ENCODE measurements at regions not wholly inside any gene's neighbourhood (a gene's known extent, or its start where the extent isn't known, plus 50 kb on each side); places are given as distances from the start of the nearest gene placed in this dataset.

DNA sequence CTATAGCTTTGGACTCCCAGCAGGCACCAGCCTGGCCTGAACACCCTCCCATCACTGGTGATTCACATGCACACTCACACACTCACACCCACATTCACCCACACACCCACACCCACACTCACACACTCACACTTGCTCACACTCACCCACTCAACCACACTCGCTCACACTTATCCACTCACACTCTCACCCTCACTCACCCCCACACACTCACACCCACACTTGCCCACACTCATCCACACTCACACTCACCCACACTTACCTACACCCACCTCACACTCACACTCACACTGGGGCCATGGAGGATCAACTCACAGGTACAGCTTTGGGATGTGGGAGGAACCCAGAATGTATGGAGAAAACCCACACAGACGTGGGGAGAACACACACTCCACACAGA, 548.2 kb upstream of the FAT1 start:
- intact Hi-C loops (cut with DNase I), result no loop called here
- no peaks in the 10 kb centered on the region for H3K9me3 ChIP-seq
- H3K4me3 ChIP-seq, result no peak overlapping the region
- no peaks in the 10 kb centered on the region for H3K4me1 ChIP-seq
- TF ChIP-seq, protein P1, sequence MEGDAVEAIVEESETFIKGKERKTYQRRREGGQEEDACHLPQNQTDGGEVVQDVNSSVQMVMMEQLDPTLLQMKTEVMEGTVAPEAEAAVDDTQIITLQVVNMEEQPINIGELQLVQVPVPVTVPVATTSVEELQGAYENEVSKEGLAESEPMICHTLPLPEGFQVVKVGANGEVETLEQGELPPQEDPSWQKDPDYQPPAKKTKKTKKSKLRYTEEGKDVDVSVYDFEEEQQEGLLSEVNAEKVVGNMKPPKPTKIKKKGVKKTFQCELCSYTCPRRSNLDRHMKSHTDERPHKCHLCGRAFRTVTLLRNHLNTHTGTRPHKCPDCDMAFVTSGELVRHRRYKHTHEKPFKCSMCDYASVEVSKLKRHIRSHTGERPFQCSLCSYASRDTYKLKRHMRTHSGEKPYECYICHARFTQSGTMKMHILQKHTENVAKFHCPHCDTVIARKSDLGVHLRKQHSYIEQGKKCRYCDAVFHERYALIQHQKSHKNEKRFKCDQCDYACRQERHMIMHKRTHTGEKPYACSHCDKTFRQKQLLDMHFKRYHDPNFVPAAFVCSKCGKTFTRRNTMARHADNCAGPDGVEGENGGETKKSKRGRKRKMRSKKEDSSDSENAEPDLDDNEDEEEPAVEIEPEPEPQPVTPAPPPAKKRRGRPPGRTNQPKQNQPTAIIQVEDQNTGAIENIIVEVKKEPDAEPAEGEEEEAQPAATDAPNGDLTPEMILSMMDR (IDR thresholded peaks at IDR 0.05), result no peak
- H3K27ac ChIP-seq, result no peak overlapping the region
- no peak for DNase-seq (ENCODE audit: low spot score in 2 of 2)
- H3K36me3 ChIP-seq, result no peaks in the 10 kb centered on the region
- H3K27me3 ChIP-seq, result no peaks in the 10 kb centered on the region

DNA sequence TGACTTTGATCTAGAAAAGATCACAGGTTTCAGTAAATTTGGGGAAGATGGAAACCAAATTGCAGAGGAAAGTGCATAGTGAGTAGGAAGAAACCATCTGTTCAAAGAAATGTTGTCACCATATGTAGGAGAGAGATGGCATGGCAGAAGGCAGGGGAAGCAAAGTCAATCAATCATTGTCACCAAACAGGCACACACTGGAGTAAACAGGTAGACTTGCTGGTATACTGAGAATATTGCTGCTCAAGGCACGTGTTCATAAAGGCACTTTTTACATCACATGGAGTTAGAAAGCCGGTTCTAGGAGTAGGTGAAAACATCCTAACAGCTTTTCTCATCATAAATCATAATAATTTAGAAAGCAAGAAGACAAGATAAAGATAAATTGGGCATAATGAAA, 550.5 kb upstream of the FAT1 start:
- DNase-seq (ENCODE audit: low spot score in 2 of 2), result no peak
- intact Hi-C loops (cut with DNase I), result no loop called here
- Histone ChIP-seq H3K9me3 (no peaks in the 10 kb centered on the region), H3K27ac (no peak overlapping the region), H3K4me1 (no peaks in the 10 kb centered on the region), H3K4me3 (no peak overlapping the region), H3K36me3 (no peaks in the 10 kb centered on the region), H3K27me3 (no peaks in the 10 kb centered on the region)
- TF ChIP-seq, protein P1 (IDR thresholded peaks at IDR 0.05), result no peak

DNA sequence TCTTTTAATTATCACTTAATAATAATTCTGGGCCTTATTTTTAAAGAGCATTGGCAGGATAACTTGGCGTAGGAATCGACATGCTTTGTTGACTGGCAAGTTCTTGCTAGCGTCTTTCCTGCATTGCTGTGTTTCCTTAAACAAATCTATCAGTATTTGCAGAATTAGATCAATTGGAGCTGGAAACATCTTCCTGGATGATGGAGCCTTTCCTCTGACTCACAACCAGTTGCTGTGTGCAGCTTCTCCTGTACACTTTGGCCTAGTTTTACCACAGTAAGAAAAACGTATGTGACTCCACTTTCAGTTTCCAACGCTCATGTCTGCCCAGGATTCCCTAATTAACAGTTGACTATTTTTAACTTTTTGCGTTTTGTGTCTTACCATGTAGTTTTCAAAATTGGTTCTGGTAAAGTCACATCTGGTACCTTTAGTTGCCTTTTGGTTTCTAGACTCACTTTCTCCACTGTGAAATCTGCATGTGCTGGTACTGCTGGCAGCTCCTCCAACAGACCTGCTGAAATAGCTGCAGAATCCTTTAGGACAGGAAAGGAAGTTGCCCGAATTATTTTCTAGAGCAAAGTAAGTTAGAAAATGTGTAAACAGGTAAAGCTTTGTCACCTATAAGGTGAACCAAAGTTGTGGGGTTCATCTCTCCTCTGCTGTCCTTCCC, 553.2 kb upstream of the FAT1 start:
- TF ChIP-seq, protein P1 (IDR thresholded peaks at IDR 0.05), result no peak
- no peaks in the 10 kb centered on the region for H3K9me3 ChIP-seq
- no peak overlapping the region for H3K4me3 ChIP-seq
- no peak overlapping the region for H3K27ac ChIP-seq
- H3K27me3 ChIP-seq, result no peaks in the 10 kb centered on the region
- H3K36me3 ChIP-seq, result no peaks in the 10 kb centered on the region
- DNase-seq (ENCODE audit: low spot score in 2 of 2), result no peak
- intact Hi-C loops (cut with DNase I), result no loop called here
- no peaks in the 10 kb centered on the region for H3K4me1 ChIP-seq

DNA sequence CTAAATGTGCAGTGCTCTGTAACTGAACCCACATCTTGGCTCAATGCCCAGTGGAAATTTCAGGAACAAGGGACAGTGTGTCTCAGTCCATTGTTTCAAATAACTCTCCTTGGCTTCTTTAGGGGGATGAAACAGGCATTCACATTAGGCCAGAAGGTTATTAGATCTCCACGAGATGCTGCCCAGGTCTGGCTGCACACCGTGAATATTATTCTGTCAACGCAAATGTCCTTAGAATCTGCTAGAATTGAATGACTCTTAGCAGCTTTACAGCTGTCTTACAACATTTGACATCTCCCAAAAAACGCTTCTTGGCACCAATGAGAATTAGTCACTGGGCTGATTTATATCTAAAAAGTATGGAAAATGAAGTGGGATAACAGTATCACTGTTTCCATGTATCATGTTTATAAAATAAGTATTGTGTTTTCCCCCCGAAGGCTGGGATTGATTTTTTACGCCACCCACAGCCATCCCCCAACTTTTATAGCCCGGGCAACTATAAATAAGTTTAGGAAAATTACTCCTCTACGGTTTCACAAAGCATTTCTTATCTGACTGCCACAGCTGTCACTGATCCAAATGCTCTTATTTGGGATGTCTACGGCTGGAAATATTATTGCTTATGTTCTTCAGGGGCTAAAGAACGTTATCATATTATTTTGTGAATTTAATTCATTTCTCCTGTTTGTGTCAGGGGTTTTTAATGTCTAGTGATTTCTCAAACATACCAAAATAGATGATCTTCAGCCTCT, 559.7 kb upstream of the FAT1 start:
- no peak overlapping the region for H3K27ac ChIP-seq
- H3K4me3 ChIP-seq, result no peak overlapping the region
- TF ChIP-seq, protein P1 (IDR thresholded peaks at IDR 0.05), result no peak
- DNase-seq (ENCODE audit: low spot score in 2 of 2), result no peak
- H3K27me3 ChIP-seq, result no peaks in the 10 kb centered on the region
- H3K4me1 ChIP-seq, result no peaks in the 10 kb centered on the region
- H3K36me3 ChIP-seq, result no peaks in the 10 kb centered on the region
- peaks cover 0 to 2% of the 10 kb centered on the region in 2 donors for H3K9me3 ChIP-seq
- intact Hi-C loops (cut with DNase I), result no loop called here

DNA sequence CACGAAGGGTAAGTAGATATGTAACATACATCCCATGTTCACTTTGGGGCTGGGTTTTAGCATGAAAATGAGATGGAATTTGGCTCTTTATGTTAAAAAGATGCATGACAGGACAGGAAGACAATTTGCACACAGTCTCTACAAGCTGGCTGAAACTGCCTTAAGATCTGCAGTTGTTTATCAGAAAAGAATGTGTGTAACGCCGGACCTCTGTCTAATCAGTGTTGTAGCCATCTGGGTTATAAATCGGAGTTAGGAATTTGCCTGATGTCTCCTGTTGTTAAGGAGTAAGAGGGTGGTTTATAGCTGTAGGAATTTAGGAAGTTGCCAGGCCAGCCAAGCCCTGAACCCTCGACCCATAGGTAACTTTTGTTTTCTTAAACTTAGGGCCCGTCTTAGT, 562.9 kb upstream of the FAT1 start:
- H3K36me3 ChIP-seq, result no peaks in the 10 kb centered on the region
- DNase-seq (ENCODE audit: low spot score in 2 of 2), result no peak

More for the DNA sequence above, 562.9 kb upstream of the FAT1 start:
- TF ChIP-seq, protein P1 (IDR thresholded peaks at IDR 0.05), result no peak
- Histone ChIP-seq H3K4me1 (no peaks in the 10 kb centered on the region), H3K4me3 (no peak overlapping the region), H3K9me3 (peaks cover 0 to 4% of the 10 kb centered on the region in 2 donors), H3K27me3 (no peaks in the 10 kb centered on the region), H3K27ac (no peak overlapping the region)
- intact Hi-C loops (cut with DNase I), result no loop called here

All from ascending aorta (tissue), 2 donors.